DND-41 (cell line): ENCODE measurements at regions not wholly inside any gene's neighbourhood (a gene's known extent, or its start where the extent isn't known, plus 50 kb on each side); places are given as distances from the start of the nearest gene placed in this dataset.
A peak's percentile ranks its signal among the peaks of the same experiment; 100 is the strongest.

ENCODE experiments used
- ATAC-seq: fragments of 200-7000 bp; cut with Tn5 transposase; 3 replicates; pipeline ENCODE4 v1.9.1; 2021; ENCODE audit warnings: low read depth; ENCODE audit not compliant: insufficient read depth
- DNase-seq: peaks from one replicate; pipeline ENCODE4 v3.0.0-alpha.2; 2020
- H2AFZ ChIP-seq: 2 replicates; pipeline ENCODE4 v1.6.0; 2012; ENCODE audit warnings: low read depth, low read length
- H3K27ac ChIP-seq: 2 replicates; pipeline ENCODE4 v1.5.1; 2012; ENCODE audit warnings: low read length, inconsistent platforms
- H3K27me3 ChIP-seq: fragments of 200-600 bp; sonication (generic); 2 replicates; pipeline ENCODE4 v1.6.0; 2012; ENCODE audit warnings: low read length, mild to moderate bottlenecking, inconsistent platforms; ENCODE audit not compliant: insufficient read depth, poor library complexity
- H3K36me3 ChIP-seq: 2 replicates; pipeline ENCODE4 v1.5.1; 2012; ENCODE audit warnings: low read length, inconsistent platforms; ENCODE audit not compliant: insufficient read depth
- H3K4me1 ChIP-seq: 2 replicates; pipeline ENCODE4 v1.5.1; 2012; ENCODE audit warnings: mild to moderate bottlenecking, low read length; ENCODE audit not compliant: insufficient read depth
- H3K4me2 ChIP-seq: 2 replicates; pipeline ENCODE4 v1.6.0; 2012; ENCODE audit warnings: mild to moderate bottlenecking, moderate library complexity, low read length, inconsistent platforms; ENCODE audit not compliant: insufficient read depth
- H3K4me3 ChIP-seq, 2 experiments: fragments of 200-600 bp in 1 of 2; shearing (Covaris generic) in 1 of 2; 2 replicates each; pipeline ENCODE4 v1.5.1; 2012 to 2016; ENCODE audit warnings: inconsistent platforms in 2 of 2, low read length in 2 of 2, mild to moderate bottlenecking in 2 of 2, low read depth in 1 of 2, moderate library complexity in 1 of 2
- H3K79me2 ChIP-seq: 2 replicates; pipeline ENCODE4 v1.6.0; 2012; ENCODE audit warnings: low read length, inconsistent platforms; ENCODE audit not compliant: insufficient read depth
- H3K9ac ChIP-seq: 2 replicates; pipeline ENCODE4 v1.6.0; 2012; ENCODE audit warnings: low read depth, mild to moderate bottlenecking, inconsistent platforms, low read length, moderate library complexity
- H3K9me3 ChIP-seq: 2 replicates; pipeline ENCODE4 v1.5.1; 2012; ENCODE audit warnings: low read length, moderate library complexity, mild to moderate bottlenecking, inconsistent platforms; ENCODE audit not compliant: insufficient read depth, severe bottlenecking
- H4K20me1 ChIP-seq: 2 replicates; pipeline ENCODE4 v1.6.0; 2012; ENCODE audit warnings: low read length; ENCODE audit not compliant: insufficient read depth
- EZH2 ChIP-seq: IDR thresholded peaks from 3 replicates; pipeline ENCODE4 v1.6.1; 2012; ENCODE audit warnings: borderline replicate concordance, low read depth, mild to moderate bottlenecking, moderate library complexity, low read length, inconsistent platforms; ENCODE audit not compliant: severe bottlenecking
- TF ChIP-seq, protein P1 (sequence below): IDR thresholded peaks from 2 replicates; pipeline ENCODE4 v1.5.1; 2012; ENCODE audit warnings: borderline replicate concordance, low read length, moderate library complexity, mild to moderate bottlenecking; ENCODE audit not compliant: poor library complexity, severe bottlenecking; ENCODE audit errors: extremely low read depth

DNA sequence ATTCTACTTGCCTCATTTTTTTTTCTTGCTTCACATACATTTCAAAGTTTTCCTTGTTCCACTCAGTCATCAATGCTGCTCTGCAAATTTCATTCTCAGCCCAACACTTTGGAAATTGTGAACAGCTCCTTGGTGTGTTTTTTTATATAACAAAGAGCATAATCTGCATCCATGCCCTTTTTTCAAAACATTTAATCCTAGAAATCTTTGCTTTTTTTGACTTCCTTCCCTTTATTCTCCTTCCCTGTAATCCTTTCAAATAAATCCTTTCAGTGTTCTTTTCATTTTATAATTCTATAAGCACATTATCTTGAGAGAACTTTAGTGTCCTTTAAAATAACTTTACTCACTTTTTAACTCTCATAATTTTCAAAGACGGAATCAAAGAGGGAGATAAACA is 1150.8 kb downstream of the SI start:
- peaks cover 2% of the 10 kb centered on the region for H3K9me3 ChIP-seq
- H2AFZ ChIP-seq, result no peak overlapping the region
- H3K27me3 ChIP-seq, result no peaks in the 10 kb centered on the region
- H3K4me2 ChIP-seq, result no peak overlapping the region
- DNase-seq (no peak), ATAC-seq (no peak)
- H3K36me3 ChIP-seq, result no peaks in the 10 kb centered on the region
- no peak overlapping the region for H3K9ac ChIP-seq
- no peak overlapping the region for H3K4me3 ChIP-seq
- H3K4me1 ChIP-seq, result no peaks in the 10 kb centered on the region
- no peak for TF ChIP-seq EZH2
- TF ChIP-seq, protein P1, sequence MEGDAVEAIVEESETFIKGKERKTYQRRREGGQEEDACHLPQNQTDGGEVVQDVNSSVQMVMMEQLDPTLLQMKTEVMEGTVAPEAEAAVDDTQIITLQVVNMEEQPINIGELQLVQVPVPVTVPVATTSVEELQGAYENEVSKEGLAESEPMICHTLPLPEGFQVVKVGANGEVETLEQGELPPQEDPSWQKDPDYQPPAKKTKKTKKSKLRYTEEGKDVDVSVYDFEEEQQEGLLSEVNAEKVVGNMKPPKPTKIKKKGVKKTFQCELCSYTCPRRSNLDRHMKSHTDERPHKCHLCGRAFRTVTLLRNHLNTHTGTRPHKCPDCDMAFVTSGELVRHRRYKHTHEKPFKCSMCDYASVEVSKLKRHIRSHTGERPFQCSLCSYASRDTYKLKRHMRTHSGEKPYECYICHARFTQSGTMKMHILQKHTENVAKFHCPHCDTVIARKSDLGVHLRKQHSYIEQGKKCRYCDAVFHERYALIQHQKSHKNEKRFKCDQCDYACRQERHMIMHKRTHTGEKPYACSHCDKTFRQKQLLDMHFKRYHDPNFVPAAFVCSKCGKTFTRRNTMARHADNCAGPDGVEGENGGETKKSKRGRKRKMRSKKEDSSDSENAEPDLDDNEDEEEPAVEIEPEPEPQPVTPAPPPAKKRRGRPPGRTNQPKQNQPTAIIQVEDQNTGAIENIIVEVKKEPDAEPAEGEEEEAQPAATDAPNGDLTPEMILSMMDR, result no peak
- no peaks in the 10 kb centered on the region for H3K79me2 ChIP-seq
- no peaks in the 10 kb centered on the region for H4K20me1 ChIP-seq
- no peak overlapping the region for H3K27ac ChIP-seq

DNA sequence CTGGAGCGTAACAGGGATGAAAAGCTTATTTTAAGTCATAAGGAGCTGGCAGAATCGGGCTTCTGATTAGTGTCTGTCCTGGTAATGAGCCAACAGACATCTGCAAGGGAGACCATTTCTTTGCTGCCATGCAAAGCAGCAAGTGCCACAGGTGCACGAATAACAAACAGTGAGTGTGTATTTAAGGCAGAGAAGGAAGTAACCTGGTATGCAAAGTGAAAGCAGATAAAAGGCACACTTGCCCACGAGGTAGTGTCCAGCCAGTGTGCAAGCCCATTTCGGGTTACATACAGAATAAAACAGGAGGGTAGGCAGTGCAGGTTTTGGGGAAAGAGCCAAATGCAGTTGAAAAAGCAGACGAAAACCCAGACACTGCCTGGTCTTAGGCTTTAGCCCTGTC is 1153.7 kb downstream of the SI start:
- Histone ChIP-seq H3K9me3 (peaks cover 2% of the 10 kb centered on the region), H3K4me3 (no peak overlapping the region), H3K79me2 (no peaks in the 10 kb centered on the region), H2AFZ (no peak overlapping the region), H3K27me3 (no peaks in the 10 kb centered on the region), H3K27ac (no peak overlapping the region), H3K9ac (no peak overlapping the region), H4K20me1 (no peaks in the 10 kb centered on the region), H3K4me1 (no peaks in the 10 kb centered on the region), H3K4me2 (no peak overlapping the region), H3K36me3 (no peaks in the 10 kb centered on the region)
- TF ChIP-seq, protein P1, result no peak
- TF ChIP-seq EZH2, result no peak
- no peak for DNase-seq
- 0 out of 3 replicates have a peak, but pooled peaks have one; percentile 19 for ATAC-seq

DNA sequence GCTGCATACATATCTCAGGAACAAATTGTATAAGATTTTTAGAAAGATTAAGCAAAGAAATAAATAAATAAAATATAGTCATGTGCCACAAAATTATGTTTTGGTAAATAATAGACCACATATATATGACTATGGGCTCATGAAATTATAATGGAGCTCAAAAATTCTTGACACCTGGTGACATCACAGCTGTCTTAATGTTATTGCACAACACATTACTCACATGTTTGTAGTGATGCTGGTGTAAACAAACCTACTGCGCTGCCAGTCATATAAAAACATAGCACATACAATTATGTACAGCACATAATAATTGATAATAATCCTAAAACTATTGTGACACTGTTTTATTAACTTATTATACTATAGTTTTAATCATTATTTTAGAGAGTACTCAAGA is 1159.1 kb downstream of the SI start:
- no peaks in the 10 kb centered on the region for H3K4me1 ChIP-seq
- H3K9ac ChIP-seq, result no peak overlapping the region
- DNase-seq (no peak), ATAC-seq (no peak)
- no peak overlapping the region for H2AFZ ChIP-seq
- H3K79me2 ChIP-seq, result no peaks in the 10 kb centered on the region
- no peaks in the 10 kb centered on the region for H3K27me3 ChIP-seq
- no peak overlapping the region for H3K4me3 ChIP-seq
- H3K9me3 ChIP-seq, result peaks cover 2% of the 10 kb centered on the region
- H4K20me1 ChIP-seq, result no peaks in the 10 kb centered on the region
- H3K4me2 ChIP-seq, result no peak overlapping the region
- H3K27ac ChIP-seq, result no peak overlapping the region
- no peaks in the 10 kb centered on the region for H3K36me3 ChIP-seq
- no peak for TF ChIP-seq EZH2
- TF ChIP-seq, protein P1, result no peak
